DMS53 treated with DMSO at 0.1 percent for 48 hours (cell line): ENCODE measurements at regions not wholly inside any gene's neighbourhood (a gene's known extent, or its start where the extent isn't known, plus 50 kb on each side); places are given as distances from the start of the nearest gene placed in this dataset.

Experiments used
- DNase-seq: peaks from one replicate; lab custom pipeline; 2025; ENCODE audit not compliant: unreplicated experiment; lab: John Stamatoyannopoulos, UW

DNA sequence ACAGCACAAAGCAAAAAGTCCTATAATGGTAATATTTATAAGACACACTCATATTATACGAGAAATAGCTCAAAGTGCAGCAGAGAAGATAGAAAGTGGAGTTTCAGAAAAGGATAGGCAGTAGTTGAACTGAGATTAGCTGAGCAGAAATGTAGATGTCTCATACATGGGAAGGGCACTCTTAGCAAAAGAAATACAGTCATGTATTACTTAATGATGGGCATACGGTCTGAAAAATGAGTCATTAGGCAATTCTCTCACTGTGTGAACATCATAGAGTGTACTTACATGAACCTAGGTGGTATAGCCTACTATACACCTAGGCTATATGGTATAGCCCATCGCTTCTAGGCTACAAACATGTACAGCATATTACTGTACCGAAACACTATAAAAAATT is 671.3 kb downstream of the RPS29 start:
- no peak for DNase-seq

- DNase-seq = no peak
These were observed 671.8 kb downstream of the RPS29 start for GRCh38 chr14:48914382-48914781.

DNA sequence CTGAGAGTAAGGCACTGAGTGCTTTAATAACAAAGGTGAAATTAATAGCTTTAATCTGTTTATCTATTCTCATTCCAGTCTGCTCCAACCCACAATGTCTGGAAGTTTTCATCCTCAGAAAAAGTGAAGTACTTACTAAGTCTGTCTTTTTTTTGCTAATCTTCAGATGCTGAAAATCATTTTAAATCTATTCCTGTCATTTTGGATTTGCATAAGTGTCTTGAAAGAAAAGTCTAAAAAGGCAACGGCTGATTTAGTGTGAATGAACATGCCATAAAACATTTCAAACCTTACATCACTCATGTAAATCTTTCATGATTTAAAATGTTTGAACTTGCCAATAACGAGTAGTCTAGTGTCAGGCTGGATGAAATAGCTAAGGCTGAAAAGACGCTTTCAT is 685.6 kb downstream of the RPS29 start:
- DNase-seq = no peak

DNA sequence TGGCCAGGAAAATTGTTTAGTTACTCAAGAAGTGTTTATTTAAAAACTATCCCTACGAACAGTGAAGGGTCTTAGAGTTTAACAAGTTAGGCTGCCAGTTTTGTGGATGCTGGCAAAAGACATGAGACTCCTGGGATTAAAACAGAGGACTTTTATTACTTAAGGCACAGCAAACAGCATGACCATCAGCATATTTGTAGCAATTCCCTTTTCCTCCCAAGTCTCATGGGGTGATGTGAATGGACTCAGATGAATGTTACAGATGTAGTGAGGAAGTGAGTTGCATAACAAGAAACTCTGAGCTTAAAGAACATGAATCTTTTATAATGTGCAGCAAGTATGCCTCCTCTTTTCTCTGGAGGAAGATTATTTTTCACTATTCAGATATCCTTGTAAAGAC is 695.8 kb downstream of the RPS29 start:
- DNase-seq = no peak

DNA sequence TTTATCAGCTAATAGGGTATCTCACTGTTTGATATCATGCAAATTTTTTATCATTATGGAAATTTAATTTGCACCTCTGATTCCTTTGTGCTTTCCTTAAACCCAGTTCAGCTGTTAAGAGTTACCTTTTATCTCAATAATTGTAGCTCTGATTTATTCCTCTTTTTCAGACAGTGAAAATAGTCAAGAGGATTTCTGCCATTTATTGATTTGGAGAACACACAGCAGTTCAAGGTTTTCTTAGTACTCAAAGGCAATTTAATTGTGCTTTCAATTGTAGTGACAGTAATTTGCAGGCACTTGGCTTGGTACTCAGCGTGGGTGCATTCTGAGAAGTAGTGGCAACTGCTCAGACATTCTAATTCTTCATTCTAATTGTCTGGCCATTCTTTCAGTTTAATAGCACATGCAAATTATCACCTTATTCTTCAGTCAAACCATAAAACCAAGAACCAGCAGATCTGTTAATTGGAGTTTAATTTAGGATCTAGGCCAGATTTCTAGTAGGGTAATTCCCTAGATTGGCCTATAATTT is 709.3 kb downstream of the RPS29 start:
- no peak for DNase-seq

DNA sequence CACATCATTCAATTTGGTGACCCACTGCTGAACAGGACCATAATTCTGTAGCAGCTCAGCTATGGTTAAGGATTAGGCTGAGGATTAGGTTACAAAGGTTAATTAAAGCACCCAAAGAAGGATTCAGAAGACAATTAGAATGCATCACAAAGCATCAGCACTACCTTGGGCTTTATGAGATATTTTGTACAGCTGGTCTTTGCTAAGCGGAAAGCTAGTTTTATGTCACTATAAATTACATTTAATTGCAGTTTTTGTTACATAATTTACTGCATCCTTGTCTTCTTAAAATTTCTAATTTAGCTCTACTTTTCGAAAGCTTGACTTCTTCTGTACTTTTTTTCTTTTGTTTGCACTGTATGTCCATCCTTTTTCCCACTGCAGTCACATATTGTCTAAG is 711.5 kb downstream of the RPS29 start:
- DNase-seq = no peak

GRCh38 chr14:48857366-48857765 is 728.8 kb downstream of the RPS29 start:
- DNase-seq = no peak

- no peak for DNase-seq
These were observed 733.0 kb downstream of the RPS29 start for GRCh38 chr14:48853159-48853558.

DNA sequence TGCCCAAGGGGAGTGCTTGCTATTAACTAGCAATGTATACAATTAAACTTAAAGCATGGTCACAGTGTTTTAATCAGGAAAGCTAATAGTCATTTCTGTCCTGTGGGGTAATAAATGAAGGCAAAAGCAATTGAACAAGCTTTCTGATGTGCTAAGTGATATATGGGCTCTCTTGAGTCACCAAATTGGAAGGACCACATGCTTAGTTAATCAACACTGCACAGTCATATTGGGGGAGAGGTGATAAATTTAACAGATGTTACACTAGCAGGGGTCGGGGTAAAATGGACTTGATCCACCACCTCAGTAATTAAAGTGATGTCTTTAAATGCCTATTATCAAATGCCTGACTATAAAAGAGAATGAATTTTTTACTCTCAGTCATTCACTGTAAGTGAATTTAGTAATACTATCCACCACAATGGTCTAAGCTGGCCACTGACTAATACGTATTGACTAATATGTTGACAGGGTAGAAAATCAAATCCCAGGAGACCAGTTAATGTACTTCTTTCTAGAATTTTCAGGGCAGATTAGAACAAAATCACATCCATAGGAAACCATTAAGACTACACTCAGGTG is 736.3 kb downstream of the RPS29 start:
- no peak for DNase-seq

GRCh38 chr14:48842785-48843184 is 743.4 kb downstream of the RPS29 start:
- DNase-seq = no peak

- no peak for DNase-seq
These were observed 760.1 kb downstream of the RPS29 start for GRCh38 chr14:48826058-48826457.

- DNase-seq = no peak
These were observed 771.6 kb downstream of the RPS29 start for GRCh38 chr14:48814562-48814961.

- DNase-seq = peak; percentile 15
These were observed 780.9 kb downstream of the RPS29 start for GRCh38 chr14:48805315-48805714.

DNA sequence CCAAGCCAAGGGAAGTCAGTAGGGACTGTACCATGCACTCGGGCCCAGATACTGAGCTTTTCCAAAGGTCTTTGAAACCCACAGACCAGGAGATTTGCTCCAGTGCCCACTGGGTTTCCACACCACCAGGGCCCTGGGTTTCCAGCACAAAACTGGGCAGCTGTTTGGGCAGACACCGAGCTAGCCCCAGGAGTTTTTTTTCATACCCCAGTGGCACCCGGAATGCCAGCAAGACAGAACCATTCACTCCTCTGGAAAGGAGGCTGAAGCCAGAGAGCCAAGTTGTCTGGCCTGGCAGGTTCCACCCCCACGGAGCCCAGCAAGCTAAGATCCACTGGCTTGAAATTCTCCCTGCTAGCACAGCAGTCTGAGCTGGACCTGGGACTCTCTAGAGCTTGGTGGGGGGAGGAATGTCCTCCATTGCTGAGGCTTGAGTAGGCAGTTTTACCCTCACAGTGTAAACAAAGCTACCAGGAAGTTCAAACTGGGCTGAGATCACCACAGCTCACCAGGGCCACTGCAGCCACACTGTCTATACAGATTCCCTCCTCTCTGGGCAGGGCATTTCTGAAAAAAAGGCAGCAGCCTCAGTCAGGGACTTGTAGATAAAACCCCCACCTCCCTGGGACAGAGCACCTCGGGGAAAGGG is 793.7 kb downstream of the RPS29 start:
- peak; percentile 53 for DNase-seq

- no peak for DNase-seq
These were observed 797.4 kb downstream of the RPS29 start for GRCh38 chr14:48788771-48789170.

GRCh38 chr14:48786498-48786897 is 799.7 kb downstream of the RPS29 start:
- DNase-seq = no peak

GRCh38 chr14:48771717-48772116 is 814.5 kb downstream of the RPS29 start:
- no peak for DNase-seq

DNA sequence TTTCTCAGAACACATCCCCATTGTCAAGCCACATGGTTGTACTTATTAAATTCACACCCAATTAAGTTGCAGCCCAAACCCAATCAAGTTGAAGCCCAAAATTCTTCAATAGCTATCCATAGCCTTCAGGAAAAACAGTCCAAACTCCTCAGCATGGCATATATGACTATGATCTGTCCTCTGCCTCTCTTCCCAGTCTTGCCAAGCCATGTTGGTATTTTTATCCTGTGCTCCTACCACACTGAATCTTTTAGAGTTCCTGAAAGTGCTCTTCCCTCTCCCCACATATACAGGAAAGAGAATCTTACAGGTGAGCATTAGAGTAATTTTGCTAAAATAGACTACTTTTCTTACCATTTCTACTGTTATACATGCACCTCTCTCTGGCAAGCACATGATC is 834.9 kb downstream of the RPS29 start:
- no peak for DNase-seq

DNA sequence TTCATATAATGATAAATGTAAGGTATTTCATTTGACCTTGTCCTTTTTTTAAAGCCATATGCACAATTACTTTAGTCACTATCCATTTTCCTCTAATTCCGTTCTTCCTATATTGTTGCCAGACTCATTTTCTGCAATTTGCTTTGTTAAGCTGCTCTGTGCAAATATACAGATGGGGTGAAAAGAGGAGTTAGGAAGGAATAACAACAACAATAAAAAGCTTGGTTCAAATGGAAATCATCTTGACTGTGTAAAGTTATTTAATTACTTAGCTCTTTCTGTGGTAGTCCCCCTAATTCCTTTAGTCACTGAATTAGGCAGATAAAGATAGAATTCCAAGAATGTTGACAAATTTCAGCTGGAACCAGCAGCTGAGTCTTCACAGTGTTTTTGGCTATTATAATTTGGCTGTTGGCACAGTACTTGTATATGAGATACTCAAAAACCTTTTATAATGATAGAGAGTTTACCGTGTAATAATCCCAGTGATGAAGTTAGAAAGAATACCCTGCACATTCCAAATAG is 838.0 kb downstream of the RPS29 start:
- DNase-seq = no peak

DNA sequence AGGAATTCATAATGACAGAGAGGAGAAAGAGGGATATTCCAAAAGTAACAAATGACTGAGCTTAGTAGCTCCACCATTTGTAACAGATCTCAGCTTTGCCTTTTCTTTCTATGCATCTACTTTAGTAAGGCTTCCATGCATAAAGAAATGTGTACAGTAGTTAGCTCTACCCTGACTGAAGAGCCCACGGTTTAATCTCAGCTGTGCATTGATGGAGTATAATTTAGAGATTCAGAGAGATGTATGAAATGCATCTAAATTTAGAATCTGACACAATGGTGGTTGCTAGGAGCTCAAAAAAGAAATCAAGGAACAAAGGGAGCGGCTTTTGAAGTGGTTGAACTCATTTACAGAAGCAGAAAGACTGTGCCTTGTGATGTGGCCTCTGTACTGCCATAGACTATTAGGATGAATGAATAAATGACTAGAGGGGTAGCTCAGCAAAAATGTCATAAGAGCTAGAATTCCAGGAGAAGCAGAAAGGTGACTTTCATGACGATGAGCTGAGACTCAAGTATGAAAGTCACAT is 838.6 kb downstream of the RPS29 start:
- DNase-seq = no peak

- DNase-seq = no peak
These were observed 842.0 kb downstream of the RPS29 start for GRCh38 chr14:48744202-48744601.

GRCh38 chr14:48738186-48738925 is 847.8 kb downstream of the RPS29 start:
- no peak for DNase-seq
